ENCODE measurements at regions not wholly inside any gene's neighbourhood (a gene's known extent, or its start where the extent isn't known, plus 50 kb on each side); places are given as distances from the start of the nearest gene placed in this dataset.

GRCh38 chr1:201666102-201666501 lies 127.2 kb downstream of the NAV1 start:
- Histone ChIP-seq H3K9me3 (no peaks in the 10 kb centered on the region), H3K27ac (no peak overlapping the region), H3K4me3 (no peak overlapping the region), H3K36me3 (no peaks in the 10 kb centered on the region), H3K4me1 (no peaks in the 10 kb centered on the region), H3K27me3 (no peaks in the 10 kb centered on the region)
- no peak for TF ChIP-seq POLR2A (IDR thresholded peaks at IDR 0.05)
- TF ChIP-seq POLR2AphosphoS5 (IDR thresholded peaks at IDR 0.05) = no peak
- no peak for TF ChIP-seq CTCF (IDR thresholded peaks at IDR 0.05)
- no peak for DNase-seq (ENCODE audit: low spot score in 2 of 2)
- intact Hi-C loops (cut with DNase I; ENCODE audit: low total_unique reads) = no loop called here

- no peak overlapping the region for H3K4me3 ChIP-seq
- no peaks in the 10 kb centered on the region for H3K9me3 ChIP-seq
- no peak for TF ChIP-seq POLR2A (IDR thresholded peaks at IDR 0.05)
- TF ChIP-seq CTCF (IDR thresholded peaks at IDR 0.05) = no peak
- TF ChIP-seq POLR2AphosphoS5 (IDR thresholded peaks at IDR 0.05) = no peak
- intact Hi-C loops (cut with DNase I; ENCODE audit: low total_unique reads) = no loop called here
- no peak for DNase-seq (ENCODE audit: low spot score in 2 of 2)
- H3K36me3 ChIP-seq = no peaks in the 10 kb centered on the region
- H3K27me3 ChIP-seq = no peaks in the 10 kb centered on the region
- no peak overlapping the region for H3K27ac ChIP-seq
- no peaks in the 10 kb centered on the region for H3K4me1 ChIP-seq
These were observed 127.7 kb downstream of the NAV1 start for GRCh38 chr1:201666645-201667044.

GRCh38 chr1:201667479-201667878 lies 128.6 kb downstream of the NAV1 start:
- H3K4me3 ChIP-seq = no peak overlapping the region
- no peaks in the 10 kb centered on the region for H3K27me3 ChIP-seq
- H3K36me3 ChIP-seq = no peaks in the 10 kb centered on the region
- intact Hi-C loops (cut with DNase I; ENCODE audit: low total_unique reads) = no loop called here
- no peak for DNase-seq (ENCODE audit: low spot score in 2 of 2)
- H3K9me3 ChIP-seq = no peaks in the 10 kb centered on the region
- H3K4me1 ChIP-seq = no peaks in the 10 kb centered on the region
- TF ChIP-seq POLR2A (IDR thresholded peaks at IDR 0.05) = no peak
- TF ChIP-seq POLR2AphosphoS5 (IDR thresholded peaks at IDR 0.05) = no peak
- no peak for TF ChIP-seq CTCF (IDR thresholded peaks at IDR 0.05)
- H3K27ac ChIP-seq = no peak overlapping the region

GRCh38 chr1:201670517-201670916 lies 131.6 kb downstream of the NAV1 start:
- Histone ChIP-seq H3K4me1 (no peaks in the 10 kb centered on the region), H3K4me3 (no peak overlapping the region), H3K9me3 (no peaks in the 10 kb centered on the region), H3K27ac (no peak overlapping the region), H3K36me3 (no peaks in the 10 kb centered on the region), H3K27me3 (no peaks in the 10 kb centered on the region)
- intact Hi-C loops (cut with DNase I; ENCODE audit: low total_unique reads) = no loop called here
- no peak for DNase-seq (ENCODE audit: low spot score in 2 of 2)
- TF ChIP-seq POLR2AphosphoS5 (IDR thresholded peaks at IDR 0.05) = no peak
- TF ChIP-seq CTCF (IDR thresholded peaks at IDR 0.05) = no peak
- TF ChIP-seq POLR2A (IDR thresholded peaks at IDR 0.05) = no peak

DNA sequence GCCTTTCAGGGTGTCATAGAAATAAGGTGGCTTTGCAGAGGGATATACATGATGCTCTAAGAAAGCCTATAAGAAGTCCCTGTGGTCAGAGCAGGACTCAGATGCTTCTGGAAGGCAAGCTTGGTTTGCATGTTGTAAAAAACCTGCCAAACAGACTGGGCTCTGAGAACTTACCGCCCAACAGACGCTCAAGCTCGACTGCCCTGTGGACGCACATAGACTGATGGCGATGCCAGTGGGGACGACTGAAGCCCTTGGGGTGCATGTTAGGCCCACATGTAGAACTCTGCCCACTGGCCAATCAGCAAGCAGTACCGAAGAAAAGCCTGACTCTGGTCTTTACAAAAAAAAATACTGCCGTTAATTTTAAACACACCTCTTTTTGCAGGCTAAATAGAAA lies 133.8 kb downstream of the NAV1 start:
- TF ChIP-seq CTCF (IDR thresholded peaks at IDR 0.05) (no peak), POLR2AphosphoS5 (IDR thresholded peaks at IDR 0.05) (no peak), POLR2A (IDR thresholded peaks at IDR 0.05) (no peak)
- H3K27me3 ChIP-seq = no peaks in the 10 kb centered on the region
- H3K9me3 ChIP-seq = no peaks in the 10 kb centered on the region
- H3K27ac ChIP-seq = no peak overlapping the region
- no peak for DNase-seq (ENCODE audit: low spot score in 2 of 2)
- H3K4me1 ChIP-seq = no peaks in the 10 kb centered on the region
- no peaks in the 10 kb centered on the region for H3K36me3 ChIP-seq
- intact Hi-C loops (cut with DNase I; ENCODE audit: low total_unique reads) = no loop called here
- H3K4me3 ChIP-seq = no peak overlapping the region
